Glomerular visceral epithelial cell (primary cell): ENCODE measurements at regions not wholly inside any gene's neighbourhood (a gene's known extent, or its start where the extent isn't known, plus 50 kb on each side); places are given as distances from the start of the nearest gene placed in this dataset.
A peak's percentile ranks its signal among the peaks of the same experiment; 100 is the strongest.
"Not testable (repeated sequence)": the region's sequence is repeated elsewhere in the genome, so short reads cannot be mapped to it uniquely, and the experiment has no call there.

Source experiments
- DNase-seq: peaks from one replicate; pipeline ENCODE4 v3.0.0-alpha.2; 2016; ENCODE audit errors: extremely low spot score

- DNase-seq = not testable (repeated sequence)
These were observed 144.1 kb downstream of the AKR1D1 start for GRCh38 chr7:138220321-138220720.

GRCh38 chr7:138221388-138221787 lies 145.1 kb downstream of the AKR1D1 start:
- not testable (repeated sequence) for DNase-seq

GRCh38 chr7:138223402-138223879 lies 147.2 kb downstream of the AKR1D1 start:
- DNase-seq = no peak

- DNase-seq = peak; percentile 52
These were observed 149.8 kb downstream of the AKR1D1 start for GRCh38 chr7:138226001-138226476.

- DNase-seq = no peak
These were observed 150.6 kb downstream of the AKR1D1 start for GRCh38 chr7:138226745-138227279.

- no peak for DNase-seq
These were observed 151.9 kb downstream of the AKR1D1 start for GRCh38 chr7:138228119-138228518.

GRCh38 chr7:138228769-138229168 lies 152.5 kb downstream of the AKR1D1 start:
- DNase-seq = no peak

- no peak for DNase-seq
These were observed 156.9 kb downstream of the AKR1D1 start for GRCh38 chr7:138233189-138233588.

- no peak for DNase-seq
These were observed 158.9 kb downstream of the AKR1D1 start for GRCh38 chr7:138235207-138235606.

GRCh38 chr7:138237995-138238394 lies 161.7 kb downstream of the AKR1D1 start:
- DNase-seq = no peak

- no peak for DNase-seq
These were observed 162.7 kb downstream of the AKR1D1 start for GRCh38 chr7:138238734-138239659.

GRCh38 chr7:138243430-138243829 lies 167.2 kb downstream of the AKR1D1 start:
- no peak for DNase-seq

- no peak for DNase-seq
These were observed 167.6 kb downstream of the AKR1D1 start for GRCh38 chr7:138243836-138244235.

- DNase-seq = no peak
These were observed 168.3 kb downstream of the AKR1D1 start for GRCh38 chr7:138244606-138245005.

- no peak for DNase-seq
These were observed 169.0 kb downstream of the AKR1D1 start for GRCh38 chr7:138245216-138245615.

GRCh38 chr7:138245682-138246081 lies 169.4 kb downstream of the AKR1D1 start:
- DNase-seq = no peak

GRCh38 chr7:138246428-138246827 lies 170.2 kb downstream of the AKR1D1 start:
- DNase-seq = no peak

- DNase-seq = no peak
These were observed 170.8 kb downstream of the AKR1D1 start for GRCh38 chr7:138247081-138247480.

GRCh38 chr7:138247568-138248333 lies 171.5 kb downstream of the AKR1D1 start:
- no peak for DNase-seq

GRCh38 chr7:138248609-138249008 lies 172.3 kb downstream of the AKR1D1 start:
- DNase-seq = no peak

GRCh38 chr7:138249975-138250374 lies 173.7 kb downstream of the AKR1D1 start:
- DNase-seq = no peak

- DNase-seq = not testable (repeated sequence)
These were observed 176.4 kb downstream of the AKR1D1 start for GRCh38 chr7:138252666-138253065.
